ENCODE measurements at regions not wholly inside any gene's neighbourhood (a gene's known extent, or its start where the extent isn't known, plus 50 kb on each side); places are given as distances from the start of the nearest gene placed in this dataset.

DNA sequence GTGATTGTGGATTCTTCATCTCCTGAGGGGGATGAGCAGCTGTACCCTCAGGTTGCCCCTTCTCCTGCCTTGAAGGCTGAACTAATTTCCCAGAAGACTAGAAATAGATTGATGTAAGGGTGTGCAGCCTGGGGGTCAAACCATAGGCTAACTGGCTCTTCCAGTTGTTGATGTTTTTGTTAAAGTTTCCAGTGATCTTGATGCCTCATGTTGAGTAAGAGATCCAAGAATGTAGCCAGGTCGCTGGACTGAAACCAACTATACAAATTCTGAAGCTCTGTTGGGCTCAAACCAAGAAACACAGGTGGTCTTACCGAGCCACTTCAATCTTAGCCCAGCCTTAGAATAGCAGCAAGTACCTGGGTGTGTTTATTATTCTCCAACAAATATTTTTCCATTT lies 391.8 kb downstream of the KLF5 start:
- peaks cover 12% of the 10 kb centered on the region for H3K9me3 Mint-ChIP-seq
- H3K36me3 Mint-ChIP-seq (ENCODE audit: low read depth), result no peaks in the 10 kb centered on the region
- no peak overlapping the region for H3K4me3 Mint-ChIP-seq
- no peaks in the 10 kb centered on the region for H3K27me3 Mint-ChIP-seq (ENCODE audit: low read depth)
- no peak for TF ChIP-seq CTCF (IDR thresholded peaks at IDR 0.05; ENCODE audit: unreplicated experiment in 3 of 3)
- peak overlapping the region in 2 of 3 experiments; percentile 27 to 38 for H3K27ac Mint-ChIP-seq
- peaks cover 26% of the 10 kb centered on the region for H3K4me1 Mint-ChIP-seq

GRCh38 chr13:73449252-73449651 lies 390.4 kb downstream of the KLF5 start:
- no peaks in the 10 kb centered on the region for H3K36me3 Mint-ChIP-seq (ENCODE audit: low read depth)
- H3K27ac Mint-ChIP-seq, result no peak overlapping the region
- H3K4me1 Mint-ChIP-seq, result peaks cover 26% of the 10 kb centered on the region
- H3K27me3 Mint-ChIP-seq (ENCODE audit: low read depth), result no peaks in the 10 kb centered on the region
- TF ChIP-seq CTCF (IDR thresholded peaks at IDR 0.05; ENCODE audit: unreplicated experiment in 3 of 3), result no peak
- peaks cover 16% of the 10 kb centered on the region for H3K9me3 Mint-ChIP-seq
- no peak overlapping the region for H3K4me3 Mint-ChIP-seq

GRCh38 chr13:73440296-73440895 lies 381.6 kb downstream of the KLF5 start:
- Mint-ChIP-seq H3K27me3 (ENCODE audit: low read depth) (no peaks in the 10 kb centered on the region), H3K4me1 (no peaks in the 10 kb centered on the region), H3K4me3 (no peak overlapping the region), H3K9me3 (peaks cover 36% of the 10 kb centered on the region), H3K27ac (no peak overlapping the region), H3K36me3 (ENCODE audit: low read depth) (peaks cover 6% of the 10 kb centered on the region)
- no peak for TF ChIP-seq CTCF (IDR thresholded peaks at IDR 0.05; ENCODE audit: unreplicated experiment in 3 of 3)

DNA sequence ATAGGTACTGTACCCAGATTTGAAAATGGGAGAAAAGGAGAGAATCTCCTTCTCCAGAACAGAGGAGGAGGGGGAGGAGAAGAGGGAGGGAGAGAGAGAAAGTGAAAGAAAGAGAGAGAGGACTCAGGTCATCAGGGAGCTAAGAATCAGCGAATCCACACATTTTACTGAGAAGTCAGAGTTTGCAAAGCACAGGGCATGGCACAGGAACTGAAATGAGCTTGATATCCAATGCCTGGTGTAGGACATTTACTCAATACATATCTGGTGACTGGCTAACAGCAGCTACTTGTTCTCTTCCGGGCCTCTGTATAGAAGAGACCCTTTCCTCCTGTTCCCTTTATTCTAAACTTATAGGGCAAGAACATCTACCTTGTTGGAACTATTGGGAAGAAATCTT lies 375.1 kb downstream of the KLF5 start:
- TF ChIP-seq CTCF (IDR thresholded peaks at IDR 0.05; ENCODE audit: unreplicated experiment in 3 of 3), result no peak
- Mint-ChIP-seq H3K4me1 (no peaks in the 10 kb centered on the region), H3K9me3 (peaks cover 21% of the 10 kb centered on the region), H3K27me3 (ENCODE audit: low read depth) (no peaks in the 10 kb centered on the region), H3K4me3 (no peak overlapping the region), H3K27ac (no peak overlapping the region), H3K36me3 (ENCODE audit: low read depth) (peaks cover 3% of the 10 kb centered on the region)

DNA sequence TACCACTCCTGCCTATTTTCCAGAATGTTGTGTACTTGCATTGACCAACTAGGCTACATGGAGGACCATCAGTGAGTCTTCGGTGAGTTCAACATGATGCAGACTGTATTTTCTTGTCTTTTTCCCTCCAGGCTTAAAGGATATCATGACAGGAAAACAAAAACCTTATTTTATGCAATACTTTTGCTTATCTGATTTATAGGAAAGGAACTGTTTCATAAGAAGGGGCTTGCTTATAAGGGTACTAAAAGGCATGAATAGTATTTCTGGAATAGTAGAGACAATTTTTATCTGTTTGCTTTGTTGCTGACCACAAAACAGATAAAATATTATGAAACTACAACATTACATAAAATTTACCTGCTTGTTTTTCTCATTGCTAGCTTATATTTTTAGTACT lies 374.7 kb downstream of the KLF5 start:
- no peaks in the 10 kb centered on the region for H3K27me3 Mint-ChIP-seq (ENCODE audit: low read depth)
- no peak overlapping the region for H3K4me3 Mint-ChIP-seq
- H3K27ac Mint-ChIP-seq, result no peak overlapping the region
- TF ChIP-seq CTCF (IDR thresholded peaks at IDR 0.05; ENCODE audit: unreplicated experiment in 3 of 3), result no peak
- H3K4me1 Mint-ChIP-seq, result no peaks in the 10 kb centered on the region
- peaks cover 23% of the 10 kb centered on the region for H3K9me3 Mint-ChIP-seq
- peaks cover 3% of the 10 kb centered on the region for H3K36me3 Mint-ChIP-seq (ENCODE audit: low read depth)

DNA sequence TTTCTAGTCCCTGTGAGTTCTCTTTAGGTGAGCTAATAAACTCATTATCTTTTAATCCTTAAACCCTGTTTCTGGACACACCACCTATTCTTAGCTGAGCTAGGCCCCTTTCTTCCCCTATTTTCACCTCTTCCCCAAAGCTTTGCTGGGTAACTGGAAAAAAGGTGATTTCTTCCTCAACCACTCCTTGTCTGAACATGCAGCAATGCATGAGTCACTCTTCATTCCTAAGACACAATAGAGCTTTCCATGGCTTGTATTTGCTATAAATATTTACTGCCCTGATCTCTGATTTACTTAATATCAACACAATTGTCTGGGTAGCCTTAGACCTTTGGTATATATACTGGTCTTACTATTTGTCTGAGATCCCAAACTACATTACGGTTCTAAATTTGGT lies 370.9 kb downstream of the KLF5 start:
- Mint-ChIP-seq H3K36me3 (ENCODE audit: low read depth) (no peaks in the 10 kb centered on the region), H3K4me3 (no peak overlapping the region), H3K9me3 (peaks cover 7% of the 10 kb centered on the region), H3K4me1 (peaks cover 4% of the 10 kb centered on the region), H3K27ac (no peak overlapping the region), H3K27me3 (ENCODE audit: low read depth) (no peaks in the 10 kb centered on the region)
- TF ChIP-seq CTCF (IDR thresholded peaks at IDR 0.05; ENCODE audit: unreplicated experiment in 3 of 3), result no peak

All from nephron (organoid).